Upper lobe of left lung (tissue), 4 donors: ENCODE measurements at regions not wholly inside any gene's neighbourhood (a gene's known extent, or its start where the extent isn't known, plus 50 kb on each side); places are given as distances from the start of the nearest gene placed in this dataset.

Experiments
- CTCF ChIP-seq, 6 experiments: fragments of 450-650 bp in 4 of 6; fragments of 200-600 bp in 2 of 6; sonication (generic) in 2 of 6; IDR thresholded peaks; one replicate each; pipeline ENCODE4 v1.5.1; 2016 to 2019; ENCODE audit warnings: antibody characterized with exemption in 6 of 6
- EP300 ChIP-seq, 4 donors: sonication (generic); formaldehyde crosslinking; IDR thresholded peaks; one replicate each; pipeline ENCODE4 v1.5.1; 2017; ENCODE audit warnings: antibody characterized with exemption in 4 of 4, control low read depth in 2 of 4
- POLR2AphosphoS5 ChIP-seq, 2 donors: sonication (generic); formaldehyde crosslinking; IDR thresholded peaks; one replicate each; pipeline ENCODE4 v1.5.1; 2017; ENCODE audit warnings: antibody characterized with exemption in 2 of 2

- TF ChIP-seq EP300 (IDR thresholded peaks at IDR 0.05) = no peak
- no peak for TF ChIP-seq CTCF (IDR thresholded peaks at IDR 0.05)
- TF ChIP-seq POLR2AphosphoS5 (IDR thresholded peaks at IDR 0.05) = no peak
These were observed 189.5 kb upstream of the SPOPL start for GRCh38 chr2:138312061-138312460.
